Transverse colon (tissue), 4 donors: ENCODE measurements at regions not wholly inside any gene's neighbourhood (a gene's known extent, or its start where the extent isn't known, plus 50 kb on each side); places are given as distances from the start of the nearest gene placed in this dataset.
A peak's percentile ranks its signal among the peaks of the same experiment; 100 is the strongest.

Experiments
- DNase-seq: peaks from one replicate; pipeline ENCODE4 v3.0.0-alpha.2; 2019
- H3K27ac ChIP-seq, 4 donors: fragments of 200-600 bp; sonication (generic); 2 replicates each; pipeline ENCODE4 v1.5.1; 2016 to 2018; ENCODE audit warnings: inconsistent platforms in 4 of 4
- H3K27me3 ChIP-seq: fragments of 200-600 bp; sonication (generic); 2 replicates; pipeline ENCODE4 v1.5.1; 2017; ENCODE audit warnings: inconsistent platforms
- H3K36me3 ChIP-seq, 4 donors: fragments of 200-600 bp; sonication (generic); 2 replicates each; pipeline ENCODE4 v1.5.1; 2017 to 2019; ENCODE audit warnings: inconsistent platforms in 4 of 4
- H3K4me1 ChIP-seq, 4 donors: fragments of 200-600 bp; sonication (generic); 2 replicates each; pipeline ENCODE4 v1.5.1; 2017 to 2020; ENCODE audit warnings: inconsistent platforms in 4 of 4
- H3K4me3 ChIP-seq, 4 donors: fragments of 200-600 bp; sonication (generic); 1 replicate in 1 of 4; 2 replicates in 3 of 4; pipeline versions ENCODE4 v1.5.1 to v1.6.1; 2017 to 2019; ENCODE audit warnings: inconsistent platforms in 4 of 4
- H3K9me3 ChIP-seq, 2 donors: fragments of 200-600 bp; sonication (generic); 2 replicates each; pipeline ENCODE4 v1.5.1; 2017 to 2019; ENCODE audit warnings: inconsistent platforms in 2 of 2
- CTCF ChIP-seq, 5 experiments: fragments of 200-600 bp in 3 of 5; fragments of 450-650 bp in 2 of 5; sonication (generic) in 3 of 5; IDR thresholded peaks; 1 replicate in 2 of 5; 2 replicates in 3 of 5; pipeline ENCODE4 v1.5.1; 2016 to 2017; ENCODE audit warnings: antibody characterized with exemption in 5 of 5, inconsistent platforms in 3 of 5, mild to moderate bottlenecking in 2 of 5, moderate library complexity in 1 of 5
- EP300 ChIP-seq: sonication (generic); formaldehyde crosslinking; IDR thresholded peaks from one replicate; pipeline ENCODE4 v1.6.1; 2017; ENCODE audit warnings: antibody characterized with exemption, low read depth
- POLR2A ChIP-seq: fragments of 450-650 bp; IDR thresholded peaks from one replicate; pipeline ENCODE4 v1.6.1; 2016; ENCODE audit warnings: antibody characterized with exemption, mild to moderate bottlenecking, moderate library complexity
- POLR2AphosphoS5 ChIP-seq, 3 donors: sonication (generic); formaldehyde crosslinking; IDR thresholded peaks; one replicate each; pipeline ENCODE4 v1.6.1; 2016; ENCODE audit warnings: antibody characterized with exemption in 3 of 3
- WGBS, 2 donors: methylation state at CpG; one replicate each; pipeline ENCODE4 v1.1.5; 2018; ENCODE audit warnings: low coverage in 1 of 2; 5-methylcytosine and 5-hydroxymethylcytosine counted together
- in situ Hi-C, 4 donors: fragments of 200-750 bp; cut with MboI; loops; one replicate each; pipeline versions ENCODE4 v1.15.0 to v1.15.1; 2017; ENCODE audit warnings: low sequenced_read_pairs in 3 of 4, low pct_ligation_motif_present in 1 of 4, low pct_unique_long_range_greater_than_20kb in 1 of 4
- intact Hi-C: fragments of 100-400 bp; cut with DNase I; formaldehyde crosslinking; loops from one replicate; pipeline ENCODE4 v1.15.1; 2023; ENCODE audit warnings: low total_unique reads

GRCh38 chr4:26215725-26216124, 105.1 kb upstream of the RBPJ start:
- Histone ChIP-seq H3K9me3 (no peaks in the 10 kb centered on the region), H3K27ac (no peak overlapping the region), H3K27me3 (no peaks in the 10 kb centered on the region), H3K4me3 (no peak overlapping the region), H3K36me3 (no peaks in the 10 kb centered on the region), H3K4me1 (peaks cover 0 to 16% (median 7%) of the 10 kb centered on the region in 4 donors)
- WGBS, 2 donors = 96% methylated on average over 7 of the region's 7 CpGs; no CpG with 5 or more reads in 1 of the 2 donors
- intact Hi-C loops (no loop called here), in situ Hi-C loops (no loop called here)
- TF ChIP-seq EP300 = no peak
- TF ChIP-seq CTCF (IDR thresholded peaks at IDR 0.05) = no peak
- TF ChIP-seq POLR2AphosphoS5 (IDR thresholded peaks at IDR 0.05) = no peak
- TF ChIP-seq POLR2A = no peak
- DNase-seq = no peak

- no peak for DNase-seq
- Histone ChIP-seq H3K9me3 (no peaks in the 10 kb centered on the region), H3K4me3 (no peak overlapping the region), H3K27me3 (no peaks in the 10 kb centered on the region), H3K27ac (peak overlapping the region; percentile 42 to 72 (median 60)), H3K36me3 (no peaks in the 10 kb centered on the region), H3K4me1 (peaks cover 0 to 16% (median 7%) of the 10 kb centered on the region in 4 donors)
- TF ChIP-seq POLR2A (no peak), EP300 (no peak), CTCF (IDR thresholded peaks at IDR 0.05) (no peak), POLR2AphosphoS5 (IDR thresholded peaks at IDR 0.05) (no peak)
- 86 to 92% methylated on average over 1 to 6 of the region's 6 CpGs for WGBS, 2 donors
- in situ Hi-C loops = no loop called here
- intact Hi-C loops = no loop called here
Measured at GRCh38 chr4:26217481-26217880, 103.3 kb upstream of the RBPJ start.

GRCh38 chr4:26217961-26218676, 102.7 kb upstream of the RBPJ start:
- Histone ChIP-seq H3K9me3 (no peaks in the 10 kb centered on the region), H3K27me3 (no peaks in the 10 kb centered on the region), H3K36me3 (no peaks in the 10 kb centered on the region), H3K27ac (peak overlapping the region; percentile 42 to 72 (median 60)), H3K4me1 (peaks cover 0 to 16% (median 7%) of the 10 kb centered on the region in 4 donors), H3K4me3 (no peak overlapping the region)
- no peak for DNase-seq
- TF ChIP-seq POLR2A (no peak), POLR2AphosphoS5 (IDR thresholded peaks at IDR 0.05) (no peak), EP300 (no peak)
- in situ Hi-C loops = no loop called here
- intact Hi-C loops = no loop called here
- 57 to 65% methylated on average over 4 to 16 of the region's 16 CpGs for WGBS, 2 donors

GRCh38 chr4:26218677-26219605, 101.9 kb upstream of the RBPJ start:
- Histone ChIP-seq H3K4me3 (no peak overlapping the region), H3K9me3 (no peaks in the 10 kb centered on the region), H3K36me3 (no peaks in the 10 kb centered on the region), H3K4me1 (peaks cover 0 to 16% (median 7%) of the 10 kb centered on the region in 4 donors), H3K27ac (peak overlapping the region; percentile 42 to 72 (median 60)), H3K27me3 (no peaks in the 10 kb centered on the region)
- intact Hi-C loops = no loop called here
- in situ Hi-C loops = no loop called here
- WGBS, 2 donors = 59 to 65% methylated on average over 7 to 12 of the region's 12 CpGs
- TF ChIP-seq CTCF (IDR thresholded peaks at IDR 0.05) (no peak), POLR2AphosphoS5 (IDR thresholded peaks at IDR 0.05) (no peak), EP300 (no peak), POLR2A (no peak)
- no peak for DNase-seq
